ENCODE measurements at regions not wholly inside any gene's neighbourhood (a gene's known extent, or its start where the extent isn't known, plus 50 kb on each side); places are given as distances from the start of the nearest gene placed in this dataset.

DNA sequence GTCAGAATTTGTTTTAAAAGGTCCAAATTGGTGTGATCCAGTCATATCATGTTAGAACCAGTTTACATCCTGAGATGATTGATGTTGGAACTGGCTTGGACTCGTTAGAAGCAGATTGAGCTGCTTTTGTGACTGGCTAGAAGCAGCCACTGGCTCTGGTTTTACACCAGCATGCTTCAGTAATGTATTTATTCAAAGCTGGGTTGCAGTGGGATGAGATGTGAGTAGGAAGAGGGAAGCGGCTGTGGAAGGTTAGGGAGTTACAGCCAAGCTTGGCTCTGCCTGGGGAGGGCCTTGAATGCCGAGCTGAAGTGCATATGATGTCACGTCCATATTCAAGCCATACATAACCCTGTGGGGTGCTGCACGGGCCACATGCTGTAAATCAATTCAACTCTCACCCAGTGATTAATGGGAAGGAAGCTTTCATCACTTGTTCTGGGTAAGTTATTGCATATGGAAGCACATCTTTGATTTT is 104.0 kb upstream of the SMAD3 start:
- TF ChIP-seq GATA2 (IDR thresholded peaks at IDR 0.05; ENCODE audit: low read depth, low read length) (no peak), GATA3 (IDR thresholded peaks at IDR 0.05; ENCODE audit: low read depth, low read length) (no peak)

DNA sequence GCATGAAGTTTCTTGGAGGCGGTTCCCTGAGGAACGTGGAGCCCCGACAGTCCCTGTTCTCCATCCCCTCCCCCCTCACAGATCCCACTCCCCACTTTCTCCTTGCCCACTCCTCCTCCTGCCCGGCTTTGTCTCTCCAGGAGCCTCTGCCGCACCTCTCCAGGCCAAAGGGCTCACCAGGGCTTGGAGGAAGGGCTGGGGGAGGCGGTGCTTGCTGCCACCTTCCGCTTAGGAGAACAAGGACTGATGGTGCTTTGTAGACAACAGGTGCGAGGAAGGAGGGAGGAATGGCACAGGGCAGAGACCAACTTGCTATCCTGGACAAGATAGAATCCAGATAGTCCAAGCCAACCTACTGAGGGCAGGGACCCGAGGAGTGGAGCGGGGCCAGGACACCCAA is 103.5 kb upstream of the SMAD3 start:
- TF ChIP-seq GATA2 (IDR thresholded peaks at IDR 0.05; ENCODE audit: low read depth, low read length): no peak
- no peak for TF ChIP-seq GATA3 (IDR thresholded peaks at IDR 0.05; ENCODE audit: low read depth, low read length)

DNA sequence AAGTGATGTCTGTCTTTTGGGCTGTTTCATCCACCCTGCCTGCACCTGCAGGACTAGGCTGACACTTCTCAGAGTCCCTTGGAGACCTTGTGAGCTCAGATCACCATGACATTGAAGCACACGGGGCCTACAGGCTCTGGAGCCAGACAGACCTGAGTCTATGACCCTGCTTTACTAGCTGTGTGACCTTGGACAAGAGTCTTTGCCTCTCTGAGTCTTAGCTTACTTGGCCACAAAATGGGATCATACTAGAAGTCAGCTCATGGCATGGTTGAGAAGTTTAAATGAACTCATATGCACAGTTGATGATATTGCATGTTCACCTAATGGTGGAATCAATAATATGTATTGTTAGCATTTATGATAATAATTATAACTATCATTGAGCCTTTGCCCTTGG is 102.9 kb upstream of the SMAD3 start:
- TF ChIP-seq GATA3 (IDR thresholded peaks at IDR 0.05; ENCODE audit: low read depth, low read length): no peak
- TF ChIP-seq GATA2 (IDR thresholded peaks at IDR 0.05; ENCODE audit: low read depth, low read length): no peak

DNA sequence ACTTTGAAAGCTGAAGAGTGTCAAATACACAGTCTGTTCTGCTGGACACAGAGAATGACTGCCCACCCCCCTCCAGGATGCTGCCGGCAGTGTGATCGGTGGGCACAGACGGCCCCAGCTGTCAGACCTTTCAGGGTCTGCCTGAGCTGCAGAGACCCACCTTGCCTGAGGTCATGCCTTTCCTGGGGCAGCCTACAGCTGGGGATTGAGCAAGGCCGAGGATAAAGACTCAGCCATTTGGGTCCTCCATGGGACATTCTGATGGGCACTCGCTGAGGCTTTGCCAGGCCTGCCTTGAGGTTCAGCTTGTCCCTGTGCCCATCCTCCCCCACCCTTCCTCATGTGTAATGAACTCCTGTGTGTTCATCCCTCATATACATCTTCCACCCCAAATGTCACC is 102.3 kb upstream of the SMAD3 start:
- TF ChIP-seq GATA2 (IDR thresholded peaks at IDR 0.05; ENCODE audit: low read depth, low read length) (no peak), GATA3 (IDR thresholded peaks at IDR 0.05; ENCODE audit: low read depth, low read length) (no peak)

DNA sequence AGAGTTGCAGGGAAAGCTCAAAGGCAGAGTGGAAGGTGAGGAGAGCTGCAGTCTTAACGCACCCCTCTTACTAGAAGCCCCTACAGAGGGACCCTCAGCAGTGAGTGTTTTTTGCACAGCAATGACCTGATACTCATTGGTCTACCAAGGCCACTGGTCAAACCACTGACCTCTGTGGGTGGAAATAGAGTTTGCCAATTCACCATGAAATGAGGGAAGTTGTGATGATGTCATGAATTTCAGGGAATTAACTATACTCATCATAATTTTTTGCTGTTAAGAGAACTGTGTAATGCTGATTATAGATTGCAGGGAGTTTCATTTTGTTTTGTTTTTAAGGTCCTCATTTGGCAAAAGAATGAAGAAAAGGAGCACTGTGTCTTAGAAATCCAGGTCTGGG is 101.7 kb upstream of the SMAD3 start:
- no peak for TF ChIP-seq GATA2 (IDR thresholded peaks at IDR 0.05; ENCODE audit: low read depth, low read length)
- no peak for TF ChIP-seq GATA3 (IDR thresholded peaks at IDR 0.05; ENCODE audit: low read depth, low read length)

GRCh38 chr15:66964111-66964738 is 101.2 kb upstream of the SMAD3 start:
- no peak for TF ChIP-seq GATA2 (IDR thresholded peaks at IDR 0.05; ENCODE audit: low read depth, low read length)
- TF ChIP-seq GATA3 (IDR thresholded peaks at IDR 0.05; ENCODE audit: low read depth, low read length): no peak

GRCh38 chr15:66964791-66965190 is 100.6 kb upstream of the SMAD3 start:
- TF ChIP-seq GATA2 (IDR thresholded peaks at IDR 0.05; ENCODE audit: low read depth, low read length) (no peak), GATA3 (IDR thresholded peaks at IDR 0.05; ENCODE audit: low read depth, low read length) (no peak)

GRCh38 chr15:66965201-66965900 is 100.1 kb upstream of the SMAD3 start:
- TF ChIP-seq GATA2 (IDR thresholded peaks at IDR 0.05; ENCODE audit: low read depth, low read length) (no peak), GATA3 (IDR thresholded peaks at IDR 0.05; ENCODE audit: low read depth, low read length) (no peak)

- TF ChIP-seq GATA2 (IDR thresholded peaks at IDR 0.05; ENCODE audit: low read depth, low read length): no peak
- TF ChIP-seq GATA3 (IDR thresholded peaks at IDR 0.05; ENCODE audit: low read depth, low read length): no peak
These were observed 99.1 kb upstream of the SMAD3 start for GRCh38 chr15:66966256-66966655.

- TF ChIP-seq GATA2 (IDR thresholded peaks at IDR 0.05; ENCODE audit: low read depth, low read length): no peak
- TF ChIP-seq GATA3 (IDR thresholded peaks at IDR 0.05; ENCODE audit: low read depth, low read length): no peak
These were observed 96.4 kb upstream of the SMAD3 start for GRCh38 chr15:66968806-66969596.

- TF ChIP-seq GATA2 (IDR thresholded peaks at IDR 0.05; ENCODE audit: low read depth, low read length): no peak
- TF ChIP-seq GATA3 (IDR thresholded peaks at IDR 0.05; ENCODE audit: low read depth, low read length): no peak
These were observed 83.6 kb upstream of the SMAD3 start for GRCh38 chr15:66981771-66982170.

DNA sequence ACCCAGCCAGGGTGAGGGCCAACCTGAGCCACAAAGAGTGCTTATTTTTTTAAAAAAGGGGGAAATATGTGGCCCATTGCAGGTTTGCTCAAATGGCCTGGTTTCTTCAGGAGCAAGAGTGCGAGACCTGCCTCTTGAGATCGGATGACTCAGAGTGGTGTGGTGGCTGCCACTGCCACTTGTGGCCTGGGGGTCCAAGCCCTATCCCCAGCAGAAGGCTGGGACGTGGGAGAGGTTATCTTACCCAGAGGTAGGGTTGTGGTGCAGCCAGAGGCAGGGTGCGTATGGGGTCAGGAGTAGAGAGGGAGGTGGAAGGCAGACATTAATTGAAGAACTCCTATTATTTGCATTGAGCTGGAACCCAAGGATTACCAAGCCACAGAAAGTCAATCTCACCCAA is 83.2 kb upstream of the SMAD3 start:
- TF ChIP-seq GATA2 (IDR thresholded peaks at IDR 0.05; ENCODE audit: low read depth, low read length) (no peak), GATA3 (IDR thresholded peaks at IDR 0.05; ENCODE audit: low read depth, low read length) (no peak)

DNA sequence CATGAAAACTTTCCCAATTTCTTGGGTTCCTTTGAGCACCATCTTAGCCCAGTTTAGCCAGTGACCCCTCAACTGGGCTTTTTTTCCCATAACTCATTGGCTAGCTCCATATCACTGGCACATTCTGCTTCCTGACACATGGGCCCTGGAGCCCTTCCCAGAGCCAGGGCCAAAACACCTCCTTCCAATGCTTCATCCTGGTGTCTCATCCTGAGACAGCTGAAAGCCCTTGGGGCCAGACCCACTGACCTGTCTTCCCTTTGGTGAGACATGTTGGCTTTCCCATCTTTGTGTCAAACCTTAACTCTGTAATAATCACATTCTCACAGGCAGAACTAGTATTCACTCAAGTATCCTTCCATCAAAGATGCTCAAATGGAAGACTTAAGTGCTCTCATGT is 82.6 kb upstream of the SMAD3 start:
- TF ChIP-seq GATA2 (IDR thresholded peaks at IDR 0.05; ENCODE audit: low read depth, low read length): no peak
- no peak for TF ChIP-seq GATA3 (IDR thresholded peaks at IDR 0.05; ENCODE audit: low read depth, low read length)

- TF ChIP-seq GATA2 (IDR thresholded peaks at IDR 0.05; ENCODE audit: low read depth, low read length) (no peak), GATA3 (IDR thresholded peaks at IDR 0.05; ENCODE audit: low read depth, low read length) (no peak)
These were observed 79.7 kb upstream of the SMAD3 start for GRCh38 chr15:66985653-66986052.
